GM21717 (cell line): ENCODE measurements at regions not wholly inside any gene's neighbourhood (a gene's known extent, or its start where the extent isn't known, plus 50 kb on each side); places are given as distances from the start of the nearest gene placed in this dataset.

Experiments
- ATAC-seq: cut with Tn5 transposase; IDR thresholded peaks from one replicate; pipeline ENCODE4 v1.9.1; 2021; ENCODE audit warnings: mild to moderate bottlenecking, moderate library complexity; ENCODE audit not compliant: unreplicated experiment

DNA sequence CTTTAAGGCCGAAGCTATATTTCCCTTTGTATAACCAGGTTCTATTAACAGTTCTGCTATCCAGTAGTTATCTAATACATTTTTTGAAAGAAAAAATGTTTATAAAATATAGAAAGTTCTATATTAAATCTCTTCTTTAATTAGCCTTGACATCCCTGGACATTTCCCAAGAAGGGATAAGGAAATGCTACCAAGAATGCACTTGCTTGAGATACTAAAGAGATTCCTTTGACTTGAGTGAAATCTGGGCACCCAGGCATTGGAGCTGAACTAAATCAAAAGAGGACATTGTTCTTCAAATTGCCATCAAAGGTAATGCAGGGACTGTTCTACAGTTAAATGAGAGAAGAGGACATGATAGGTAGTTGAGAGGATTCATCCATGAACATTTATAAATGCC is 535.9 kb upstream of the FAT3 start:
- no peak for ATAC-seq

DNA sequence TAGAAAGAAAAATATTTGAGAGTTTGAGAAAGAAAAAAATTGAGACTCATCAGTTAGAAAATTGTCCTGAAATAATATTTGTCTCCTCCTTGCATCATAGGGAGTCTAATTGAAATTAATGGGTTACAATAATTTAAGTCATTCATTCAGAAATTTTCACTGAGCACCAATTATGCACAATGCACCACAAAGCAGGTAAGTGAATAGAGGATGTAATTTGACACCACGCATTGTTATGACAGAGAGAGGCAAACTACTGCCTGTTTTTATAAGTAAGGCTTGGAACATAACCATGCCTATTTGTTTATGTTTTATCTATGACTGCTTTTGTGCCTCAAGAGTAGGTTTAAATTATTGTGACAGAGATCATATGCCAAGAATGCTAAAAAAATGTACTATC is 537.9 kb upstream of the FAT3 start:
- ATAC-seq: no peak

DNA sequence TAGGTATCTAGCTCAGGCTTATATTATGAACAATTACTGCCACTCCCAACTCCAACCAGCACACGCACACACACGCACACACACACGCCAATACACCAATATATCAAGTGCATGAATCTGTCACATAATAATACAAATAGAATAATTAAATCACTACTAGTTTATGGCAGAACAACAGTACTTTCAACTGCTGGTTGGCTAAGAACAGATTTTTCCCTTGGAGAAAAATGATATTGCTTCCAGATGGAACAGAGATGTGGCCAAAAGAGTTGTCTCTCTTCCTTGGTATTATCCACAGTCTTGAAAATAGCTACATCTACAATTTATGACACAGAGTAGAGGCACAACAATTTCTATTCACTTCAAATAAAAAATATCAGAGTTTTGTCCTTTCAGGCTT is 538.3 kb upstream of the FAT3 start:
- no peak for ATAC-seq

DNA sequence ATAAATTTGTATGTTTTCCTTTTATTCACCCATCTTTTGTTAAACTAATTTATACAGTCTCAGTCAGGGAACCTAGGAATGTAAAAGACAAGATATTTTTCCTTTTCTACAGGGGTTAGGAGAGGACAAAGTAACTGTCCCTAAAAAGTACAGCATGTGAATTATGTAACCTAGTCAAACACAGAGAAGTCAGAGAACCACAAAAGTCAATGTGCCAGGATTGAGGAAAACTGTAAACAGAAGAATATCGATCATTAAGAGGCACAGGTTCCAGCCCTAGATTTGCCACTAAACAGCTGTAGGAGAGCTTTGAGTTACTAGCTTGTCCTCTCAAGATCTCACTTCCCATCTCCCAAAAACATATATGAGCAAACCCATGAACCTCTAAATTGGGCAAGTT is 550.9 kb upstream of the FAT3 start:
- no peak for ATAC-seq

DNA sequence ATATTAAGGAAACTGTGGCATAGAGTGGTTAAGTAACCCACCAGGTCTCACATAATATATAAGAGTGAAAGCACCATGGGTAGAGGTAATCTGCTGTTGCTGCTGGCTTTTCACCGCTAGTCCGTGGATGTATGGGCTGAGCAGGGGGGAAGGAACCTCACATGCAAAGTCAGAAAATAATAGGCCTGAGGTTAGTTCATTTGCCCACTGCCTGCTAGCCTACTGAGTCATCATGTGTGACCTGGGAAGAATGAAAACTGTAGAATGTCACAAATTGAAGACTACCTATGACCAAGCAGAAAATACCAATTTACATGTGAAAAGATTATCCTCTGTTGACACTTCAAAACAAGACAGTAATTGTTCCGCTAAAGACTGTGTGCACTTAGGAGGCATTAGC is 560.1 kb upstream of the FAT3 start:
- ATAC-seq: no peak

DNA sequence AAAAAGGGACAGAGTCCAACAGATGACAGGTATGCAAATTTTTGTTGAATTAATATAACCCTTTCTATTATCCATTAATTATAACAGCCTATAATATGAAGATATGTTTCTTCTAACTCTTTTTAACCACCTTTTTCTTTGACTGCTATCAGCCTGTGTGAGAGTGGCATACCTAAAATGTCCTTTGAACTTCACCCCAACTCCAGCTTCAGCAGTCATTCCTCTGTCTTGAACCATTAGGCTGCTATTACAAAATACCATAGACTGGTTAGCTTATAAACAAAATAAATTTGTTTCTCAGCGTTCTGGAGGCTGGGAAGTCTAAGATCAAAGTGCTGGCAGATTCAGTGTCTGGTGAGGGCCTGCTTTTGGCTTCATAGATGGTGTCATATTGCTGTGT is 564.6 kb upstream of the FAT3 start:
- no peak for ATAC-seq

DNA sequence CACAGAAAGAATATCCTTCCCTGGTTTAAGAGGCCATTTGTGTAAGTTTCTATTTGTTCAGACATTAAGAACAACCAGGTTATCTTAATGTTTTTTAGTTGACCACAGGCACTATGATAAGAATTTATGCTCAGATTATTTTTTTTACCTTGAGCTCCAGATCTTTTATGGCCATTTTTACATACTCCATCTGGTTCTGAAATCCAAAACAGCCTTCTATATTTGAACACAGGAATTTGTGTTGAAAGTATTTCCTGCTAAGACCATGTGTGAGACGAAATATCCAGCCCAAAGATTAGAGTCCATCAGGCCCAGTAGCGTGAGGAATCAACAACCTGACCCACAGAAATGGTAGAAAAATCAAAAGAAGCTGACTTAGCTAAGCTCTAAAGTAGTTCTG is 569.9 kb upstream of the FAT3 start:
- no peak for ATAC-seq

DNA sequence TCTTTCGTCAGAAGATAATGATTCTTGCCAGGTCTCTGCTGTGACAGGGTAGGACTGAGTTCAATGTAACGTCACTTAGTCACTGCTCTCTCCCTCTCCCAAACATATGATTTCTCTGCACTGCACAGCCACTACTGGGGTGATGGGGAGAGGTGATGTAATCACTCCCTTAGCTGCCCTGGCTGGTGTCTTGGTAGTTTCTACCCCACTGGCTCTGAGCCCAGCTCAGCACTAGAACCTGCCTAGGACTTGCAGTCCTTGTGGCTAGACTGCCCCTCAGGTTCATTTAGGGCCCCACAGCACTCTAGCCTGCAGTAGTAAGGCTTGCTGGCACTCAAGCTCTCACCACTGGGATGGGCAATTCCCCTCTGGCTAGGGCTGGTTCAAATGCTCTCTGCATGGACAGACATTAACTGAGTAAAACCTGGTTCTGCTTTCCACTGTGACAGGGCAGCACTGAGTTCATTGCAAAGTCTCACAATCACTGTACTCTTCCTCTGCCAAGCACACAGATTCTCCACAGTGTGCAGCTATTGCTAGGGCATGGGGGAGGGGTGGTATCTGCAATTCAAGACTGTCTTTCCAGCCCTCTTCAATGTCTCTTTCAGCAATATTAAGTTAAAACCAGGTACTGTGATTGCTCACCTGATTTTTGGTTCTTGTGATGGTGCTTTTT is 571.4 kb upstream of the FAT3 start:
- ATAC-seq: no peak

DNA sequence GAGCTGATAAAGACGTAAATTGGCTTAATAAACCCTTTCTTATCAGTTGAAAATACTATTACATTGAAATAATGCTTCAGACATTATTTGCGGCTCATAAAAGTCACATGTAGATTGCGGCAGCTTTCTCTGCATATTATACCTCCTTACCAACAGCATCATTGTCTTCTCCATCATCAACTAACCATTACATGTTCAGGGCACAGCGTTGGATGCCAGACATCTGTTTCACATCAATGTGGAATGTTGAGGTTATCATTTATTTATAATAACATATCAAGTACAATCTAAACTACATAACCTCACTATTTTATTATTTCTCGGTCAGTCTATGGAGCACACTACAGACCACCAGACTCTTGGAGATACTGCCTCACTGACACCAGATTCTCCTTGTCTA is 573.8 kb upstream of the FAT3 start:
- no peak for ATAC-seq

DNA sequence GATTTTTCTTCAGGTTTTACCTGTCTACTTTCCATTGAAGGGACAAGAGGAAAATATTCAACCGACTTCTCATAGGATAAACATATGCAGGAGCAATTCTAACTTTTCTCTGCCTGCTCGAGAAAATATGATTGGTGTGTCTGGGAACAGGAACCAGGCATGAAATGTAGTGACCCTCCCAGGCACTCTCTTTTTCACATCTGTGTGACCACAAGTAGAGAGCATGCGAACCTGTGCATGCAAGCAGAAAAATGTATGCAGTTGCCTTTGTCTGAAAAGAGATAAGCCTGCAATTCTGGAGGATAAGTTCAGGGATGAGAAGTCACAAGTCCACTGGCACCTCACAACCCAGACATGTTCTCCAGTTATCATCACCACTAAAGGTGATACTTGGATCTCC is 583.5 kb upstream of the FAT3 start:
- no peak for ATAC-seq

DNA sequence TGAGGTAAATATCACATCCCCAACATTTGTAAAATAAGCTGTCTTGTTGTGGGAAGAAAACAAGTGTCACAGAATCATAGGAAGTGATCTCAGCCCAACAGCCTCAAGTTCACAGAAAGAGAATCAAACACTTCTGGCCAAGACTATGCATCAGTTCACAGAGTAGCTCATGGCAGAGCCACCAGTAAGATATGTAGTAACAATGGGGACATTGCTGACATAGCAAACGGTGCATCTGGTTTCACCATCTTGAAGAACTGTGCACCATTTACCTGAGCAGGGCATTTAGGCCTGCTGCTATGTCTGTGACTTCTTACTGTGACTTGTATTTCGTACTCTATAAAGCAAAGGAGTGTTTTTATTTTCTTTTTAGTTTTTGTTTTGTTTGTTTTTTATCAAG is 585.3 kb upstream of the FAT3 start:
- ATAC-seq: no peak

DNA sequence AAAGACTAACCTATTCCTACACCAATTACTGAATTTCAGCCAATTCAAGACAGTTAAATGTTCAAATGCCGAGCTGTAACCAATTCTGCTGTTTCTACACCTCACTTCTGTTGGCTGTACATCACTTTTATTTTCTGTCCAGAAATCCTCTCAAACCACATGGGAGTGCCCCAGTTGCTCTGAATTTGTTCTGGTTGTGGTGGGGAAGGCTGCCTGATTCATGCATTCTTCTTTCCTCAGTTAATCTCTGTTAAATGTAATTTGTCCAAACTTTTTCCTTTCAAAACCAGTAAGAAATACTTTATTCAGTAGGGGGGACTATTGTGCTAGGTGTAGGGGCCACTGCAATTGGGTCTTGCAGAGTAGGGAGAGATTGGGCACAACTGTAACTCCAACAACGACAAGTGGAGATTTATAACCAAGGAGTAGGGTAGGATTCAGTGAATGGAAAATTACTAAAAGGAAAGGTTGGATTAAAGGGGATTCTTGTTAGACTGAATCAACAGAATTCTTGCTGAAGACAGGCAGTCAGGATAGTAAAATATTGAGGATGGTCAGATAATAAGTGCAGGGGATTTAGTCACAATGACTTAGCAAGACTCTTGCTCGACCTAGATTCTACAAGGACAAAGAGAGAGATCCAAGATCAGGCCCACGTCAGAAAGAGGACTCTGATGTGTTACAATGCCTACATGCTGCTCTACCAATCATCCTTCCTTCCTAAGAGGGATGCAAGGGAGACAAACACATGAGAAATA is 593.5 kb upstream of the FAT3 start:
- ATAC-seq: no peak

DNA sequence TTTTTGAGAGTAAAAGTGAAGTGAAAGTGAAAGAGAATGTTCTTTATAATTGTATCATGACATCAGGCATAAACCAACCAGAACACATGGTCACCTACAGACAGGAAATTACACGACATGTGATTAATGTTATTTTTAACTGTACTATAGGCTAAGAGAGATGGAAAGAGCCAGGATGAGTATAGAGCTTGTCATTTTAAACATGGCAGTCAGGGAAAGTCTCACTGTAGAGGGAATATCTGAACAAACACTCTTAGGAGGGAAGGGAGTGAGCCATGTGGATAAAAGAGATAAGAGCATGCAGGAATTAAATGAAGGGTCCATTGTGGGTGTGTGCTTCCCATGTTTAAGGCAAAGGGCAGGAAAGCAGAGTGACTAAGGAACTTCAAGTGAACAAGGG is 599.1 kb upstream of the FAT3 start:
- ATAC-seq: no peak

DNA sequence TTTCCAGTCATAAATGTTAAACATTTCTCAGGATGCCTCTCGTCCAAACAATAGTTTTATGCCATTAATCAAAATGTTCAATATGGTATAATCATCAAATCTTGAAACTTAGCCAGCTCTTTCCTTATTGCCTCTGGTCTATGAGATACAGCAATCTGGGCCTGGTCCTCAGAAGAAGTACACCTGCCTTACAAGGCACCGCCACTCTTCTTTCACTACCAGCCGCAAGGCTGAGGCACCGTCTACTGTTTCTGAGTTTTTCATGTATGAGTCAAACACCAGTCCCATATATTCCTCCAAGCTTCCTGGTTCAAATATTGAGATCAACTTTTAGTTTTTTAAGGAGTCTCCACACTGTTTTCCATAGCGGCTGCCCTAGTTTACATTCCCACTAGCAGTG is 600.6 kb upstream of the FAT3 start:
- no peak for ATAC-seq

DNA sequence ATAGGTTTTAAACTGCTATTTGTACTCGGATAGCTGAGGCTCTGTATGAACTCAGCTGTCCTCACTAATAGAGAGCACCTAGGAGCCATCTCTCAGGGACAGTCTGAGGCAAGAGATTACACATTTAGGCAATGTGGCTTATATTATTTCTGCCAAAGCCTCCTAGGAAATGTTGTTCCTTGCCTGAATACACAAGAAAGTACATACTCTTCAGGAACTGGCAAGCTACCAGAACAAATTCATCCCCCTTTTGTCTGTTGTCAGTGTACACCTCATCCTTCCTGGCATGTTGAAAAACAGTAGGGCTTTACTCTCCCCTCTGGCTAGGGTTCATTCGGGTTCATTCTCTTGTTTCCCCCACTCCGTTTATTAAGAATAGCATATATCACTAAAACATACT is 615.9 kb upstream of the FAT3 start:
- no peak for ATAC-seq

DNA sequence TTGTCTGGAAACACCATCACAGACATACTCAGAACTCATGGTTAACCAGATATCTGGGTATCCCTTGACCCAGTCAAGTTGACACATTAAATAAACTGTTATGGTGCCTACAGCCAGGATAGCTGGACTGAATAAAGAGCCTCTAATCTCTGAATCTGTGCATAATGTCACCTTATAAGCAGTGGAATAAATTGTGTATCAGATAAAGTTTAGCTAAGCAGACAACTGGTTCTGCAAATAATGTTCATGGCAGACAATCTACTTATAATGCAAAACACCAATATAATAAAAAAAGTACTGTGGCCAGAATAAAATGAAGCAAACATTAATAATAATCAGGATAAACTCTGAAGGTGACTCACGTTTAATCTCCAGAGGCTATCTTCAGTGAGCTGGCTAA is 628.5 kb upstream of the FAT3 start:
- ATAC-seq: no peak

DNA sequence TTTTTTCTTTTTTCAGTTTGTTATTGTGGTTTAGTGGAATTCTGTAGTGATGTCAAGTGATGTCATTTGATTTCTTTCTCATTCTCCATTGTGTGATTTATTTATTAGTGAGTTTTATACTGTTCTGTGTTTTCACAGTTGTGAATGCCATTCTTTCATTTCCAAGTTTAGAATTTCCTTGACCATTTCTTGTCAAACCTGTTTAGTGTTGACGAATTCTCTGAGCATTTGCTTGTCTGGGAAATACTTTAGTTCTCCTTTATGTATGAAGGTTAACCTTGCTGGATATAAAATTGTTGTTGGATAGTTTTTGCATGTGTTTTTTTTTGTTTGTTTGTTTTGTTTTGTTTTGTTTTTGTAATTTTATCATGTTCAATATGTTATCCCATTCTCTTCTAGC is 633.6 kb upstream of the FAT3 start:
- no peak for ATAC-seq

DNA sequence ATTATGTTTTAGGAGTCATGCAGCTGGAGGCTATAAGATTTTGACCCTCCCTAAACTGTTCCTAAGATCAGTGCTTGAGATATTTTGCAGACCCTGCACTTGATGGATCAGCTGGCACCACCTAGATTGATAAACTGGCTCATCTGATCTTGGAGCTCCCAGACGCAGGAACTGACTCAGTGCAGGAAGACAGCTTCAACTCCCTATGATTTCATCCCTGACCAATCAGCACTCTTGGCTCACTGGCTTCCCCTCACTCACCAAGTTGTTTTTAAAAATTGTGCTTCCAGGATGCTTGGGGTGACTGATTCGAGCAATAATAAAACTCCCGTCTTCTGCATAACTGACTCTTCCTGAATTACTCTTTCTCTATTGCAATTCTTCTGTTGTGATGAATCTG is 637.5 kb upstream of the FAT3 start:
- no peak for ATAC-seq

DNA sequence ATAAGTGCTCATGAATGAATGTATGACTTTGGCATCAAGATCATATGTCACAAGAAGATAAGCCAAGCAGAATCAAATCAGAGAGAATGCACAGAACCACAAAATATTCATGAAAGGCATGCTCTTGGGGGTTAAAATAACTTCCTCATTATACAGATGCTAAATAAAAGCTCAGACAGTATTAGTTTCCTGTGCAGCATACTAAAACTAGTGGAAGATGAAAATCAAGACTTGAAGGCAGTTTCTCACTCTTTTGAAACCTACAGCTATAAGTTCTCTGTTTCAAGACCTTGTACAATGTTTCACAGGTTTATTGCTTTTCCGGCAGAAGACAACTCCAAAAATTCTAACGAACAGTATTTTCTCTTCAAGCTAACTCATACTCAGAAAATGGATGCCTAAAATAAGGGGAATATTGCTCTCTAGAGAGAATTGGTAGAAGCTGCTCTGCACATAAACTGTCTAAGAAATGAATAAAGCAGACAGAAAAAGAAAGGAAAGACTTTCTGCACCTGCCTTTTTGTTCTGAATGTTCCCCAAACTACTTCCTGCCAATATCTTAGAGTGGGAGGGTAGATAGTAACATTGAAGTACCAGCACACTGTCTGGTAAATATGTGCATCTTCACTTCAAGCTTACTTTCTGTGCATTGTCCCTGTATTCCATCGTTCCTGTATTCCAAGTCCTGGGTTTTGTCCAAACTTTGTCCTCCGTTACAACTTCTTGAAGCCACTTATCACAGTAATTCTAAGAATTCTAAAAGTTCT is 639.4 kb upstream of the FAT3 start:
- ATAC-seq: no peak

DNA sequence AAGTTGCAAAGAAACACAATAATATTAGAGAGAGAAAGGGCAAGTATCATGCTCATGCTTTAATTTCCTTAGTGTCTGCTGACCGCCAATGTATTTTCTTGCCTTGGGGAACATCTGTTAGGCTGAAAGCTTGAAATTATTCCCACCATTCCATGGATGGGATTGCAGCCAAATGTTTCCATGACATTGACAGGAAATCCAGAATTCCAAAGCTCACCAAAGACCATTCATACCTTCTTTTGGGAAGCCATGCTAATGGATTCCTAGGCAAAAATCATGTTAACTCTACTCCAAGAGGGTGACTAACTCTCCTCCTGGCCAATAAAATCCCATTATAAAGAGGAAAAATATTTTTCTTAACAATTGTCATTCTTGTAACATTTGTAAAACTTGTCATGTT is 661.4 kb upstream of the FAT3 start:
- ATAC-seq: no peak

DNA sequence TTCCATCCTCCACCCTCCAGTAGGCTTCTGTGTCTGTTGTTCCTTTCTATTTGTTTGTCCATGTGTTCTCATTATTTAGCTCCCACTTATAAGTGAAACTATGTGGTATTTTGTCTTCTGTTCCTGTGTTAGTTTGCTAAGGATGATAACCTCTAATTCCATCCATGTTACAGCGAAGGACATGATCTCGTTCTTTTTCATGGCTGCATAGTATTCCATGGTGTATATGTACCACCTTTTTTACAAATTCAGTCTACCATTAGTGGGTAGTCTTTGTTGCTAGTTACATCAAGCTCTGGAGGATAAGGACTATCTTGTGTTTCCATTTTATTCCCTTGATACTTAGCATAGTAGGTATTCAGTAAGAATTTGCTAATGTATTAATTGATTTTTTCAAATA is 664.2 kb upstream of the FAT3 start:
- ATAC-seq: no peak

DNA sequence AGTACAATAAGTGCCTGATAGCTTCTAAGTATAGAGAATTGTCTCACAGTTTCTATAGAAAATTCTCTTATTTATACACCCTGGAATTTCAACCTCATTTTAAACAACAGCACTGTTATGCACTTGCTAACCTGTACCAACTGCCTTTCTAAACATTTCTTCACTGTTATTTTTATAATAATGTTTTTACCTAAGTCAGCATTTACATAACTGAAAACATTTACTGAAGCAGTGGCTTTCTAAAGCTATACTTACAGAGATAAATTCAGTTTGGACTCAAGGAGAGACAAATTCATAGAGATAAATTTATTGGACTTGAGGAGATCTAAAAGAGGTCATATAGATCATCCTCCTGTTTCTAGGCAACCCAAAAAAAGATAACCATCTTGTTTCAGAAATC is 686.6 kb upstream of the FAT3 start:
- ATAC-seq: no peak
